UCSD-AML1 (cell line): ENCODE measurements at regions not wholly inside any gene's neighbourhood (a gene's known extent, or its start where the extent isn't known, plus 50 kb on each side); places are given as distances from the start of the nearest gene placed in this dataset.

Source experiments
- DNase-seq: peaks from one replicate; lab custom pipeline; 2025; ENCODE audit not compliant: unreplicated experiment; lab: John Stamatoyannopoulos, UW

DNA sequence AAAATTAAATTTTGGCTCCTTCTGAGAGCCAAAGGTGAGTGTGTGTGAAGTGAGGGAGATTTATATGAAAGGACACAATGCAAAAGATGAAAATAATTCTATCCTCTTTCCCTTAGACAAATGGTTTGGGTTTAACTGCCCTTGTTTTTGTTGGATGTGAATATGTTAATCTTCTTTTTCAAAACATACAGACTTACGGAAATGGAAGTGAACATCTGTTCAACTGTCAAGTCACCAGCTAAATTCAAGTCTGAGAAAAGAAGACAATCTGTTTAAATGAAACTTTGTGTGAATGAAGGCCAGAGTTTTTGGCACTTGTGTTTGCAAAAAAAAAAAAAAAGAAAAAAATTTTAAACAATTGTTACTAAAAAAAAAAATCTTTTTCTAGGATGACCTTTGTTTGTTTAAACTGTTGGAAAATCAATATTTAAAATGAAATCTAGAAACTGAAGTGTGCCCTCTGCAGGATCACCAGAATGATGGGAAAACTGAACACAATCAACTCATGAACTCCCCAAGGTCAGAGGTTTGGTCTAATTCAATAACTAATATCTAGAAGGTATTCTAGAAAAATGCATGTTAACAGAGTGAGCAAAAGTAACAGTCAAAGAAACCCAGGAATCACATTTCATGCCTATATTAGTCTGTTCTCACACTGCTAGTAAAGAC lies 448.8 kb downstream of the FLRT2 start:
- no peak for DNase-seq

DNA sequence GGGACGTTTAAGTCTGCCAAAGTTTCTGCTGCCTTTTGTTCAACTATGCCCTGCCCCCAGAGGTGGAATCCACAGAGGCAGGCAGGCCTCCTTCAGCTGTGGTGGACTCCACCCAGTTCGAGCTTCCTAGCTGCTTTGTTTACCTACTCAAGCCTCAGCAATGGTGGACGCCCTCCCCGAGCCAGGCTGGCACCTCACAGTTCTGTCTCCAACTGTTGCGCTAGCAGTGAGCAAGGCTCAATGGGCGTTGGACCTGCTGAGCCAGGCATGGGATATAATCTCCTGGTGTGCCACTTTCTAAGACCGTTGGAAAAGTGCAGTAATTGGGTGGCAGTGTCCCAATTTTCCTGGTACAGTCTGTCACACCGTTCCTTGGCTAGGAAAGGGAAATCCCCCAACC lies 444.7 kb downstream of the FLRT2 start:
- no peak for DNase-seq

DNA sequence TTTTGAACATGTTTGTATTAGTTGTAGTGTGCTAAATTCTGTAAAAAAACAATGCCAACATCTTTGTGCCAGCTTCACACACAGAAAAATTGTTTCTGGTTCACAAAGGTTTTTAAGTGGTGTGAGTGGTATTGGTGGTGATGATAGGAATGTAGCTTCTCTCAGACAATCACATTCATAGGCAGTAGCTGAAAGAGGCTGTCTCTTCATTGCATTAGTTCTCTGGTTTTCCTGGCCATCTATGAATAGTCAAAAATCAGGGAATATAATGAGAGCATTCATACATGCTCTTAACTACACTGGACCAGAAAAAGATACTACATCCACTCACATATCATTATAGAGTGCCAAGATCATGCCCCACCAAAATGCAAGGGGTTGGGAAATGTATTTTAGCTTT lies 433.5 kb downstream of the FLRT2 start:
- no peak for DNase-seq

GRCh38 chr14:85960756-85961155 lies 430.8 kb downstream of the FLRT2 start:
- peak; percentile 17 for DNase-seq

GRCh38 chr14:85959063-85959462 lies 429.1 kb downstream of the FLRT2 start:
- DNase-seq: no peak

DNA sequence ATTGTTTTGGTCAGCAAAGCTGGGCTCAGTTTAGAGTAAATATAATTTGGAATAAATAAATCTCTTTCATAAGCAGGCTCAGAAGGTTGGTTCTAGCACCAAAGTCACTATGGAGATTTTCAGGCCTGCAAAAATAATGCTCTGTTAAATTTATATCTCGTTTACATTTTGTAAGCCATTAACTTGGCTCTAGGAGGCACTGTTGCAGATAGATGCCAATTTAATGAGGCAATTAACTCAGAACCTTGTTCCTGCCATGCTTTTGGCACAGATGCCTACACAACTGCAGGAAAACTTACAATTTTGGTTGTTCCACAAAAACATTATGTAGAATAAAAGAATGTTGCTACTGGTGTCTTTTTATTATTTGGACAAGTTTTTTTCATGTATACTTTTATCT lies 428.1 kb downstream of the FLRT2 start:
- no peak for DNase-seq

DNA sequence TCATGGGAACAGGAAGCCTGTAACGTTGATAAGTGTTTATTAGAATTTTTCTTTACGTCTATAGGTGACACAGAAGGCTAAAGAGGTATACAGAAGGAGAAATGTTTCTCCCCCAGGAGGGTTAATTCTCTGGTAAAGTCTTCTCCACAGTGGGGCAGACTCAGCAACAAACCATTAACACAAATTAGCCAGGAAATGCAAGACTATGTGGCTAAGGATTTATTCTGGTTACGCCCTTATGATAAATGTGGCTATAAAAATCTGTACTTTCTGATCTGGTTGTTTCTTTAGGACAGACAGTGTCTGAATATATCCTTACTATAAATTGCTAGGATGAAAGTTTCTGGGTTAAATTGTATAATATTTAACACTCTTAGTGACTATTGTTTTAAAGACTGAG lies 423.3 kb downstream of the FLRT2 start:
- no peak for DNase-seq

- peak; percentile 16 for DNase-seq
These were observed 418.2 kb downstream of the FLRT2 start for GRCh38 chr14:85948153-85948552.

GRCh38 chr14:85947461-85948139 lies 417.7 kb downstream of the FLRT2 start:
- DNase-seq: no peak

- DNase-seq: no peak
These were observed 413.2 kb downstream of the FLRT2 start for GRCh38 chr14:85943192-85943591.

- DNase-seq: no peak
These were observed 404.9 kb downstream of the FLRT2 start for GRCh38 chr14:85934886-85935254.

GRCh38 chr14:85934123-85934885 lies 404.4 kb downstream of the FLRT2 start:
- DNase-seq: peak; percentile 46

GRCh38 chr14:85921241-85921640 lies 391.3 kb downstream of the FLRT2 start:
- DNase-seq: no peak

DNA sequence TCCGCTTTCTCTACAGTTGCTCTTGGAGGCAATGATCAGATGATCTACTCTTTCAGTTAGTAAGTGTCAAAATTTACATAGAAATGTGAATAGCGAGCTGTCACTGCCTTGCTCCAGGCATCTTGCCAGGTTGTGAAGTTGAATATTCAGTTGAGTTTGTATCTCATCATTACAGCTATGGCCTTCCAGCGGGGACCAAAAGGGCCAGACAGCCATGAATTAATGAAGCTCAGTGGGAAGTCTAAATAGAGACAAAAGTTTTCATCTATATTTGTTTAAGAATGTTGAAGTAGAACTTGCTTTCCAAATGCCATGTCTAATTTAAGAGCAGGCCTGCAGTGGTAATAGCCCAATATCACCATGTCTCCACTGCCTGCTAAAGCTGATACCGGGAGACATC lies 387.8 kb downstream of the FLRT2 start:
- DNase-seq: no peak

- DNase-seq: no peak
These were observed 385.8 kb downstream of the FLRT2 start for GRCh38 chr14:85915711-85916110.

DNA sequence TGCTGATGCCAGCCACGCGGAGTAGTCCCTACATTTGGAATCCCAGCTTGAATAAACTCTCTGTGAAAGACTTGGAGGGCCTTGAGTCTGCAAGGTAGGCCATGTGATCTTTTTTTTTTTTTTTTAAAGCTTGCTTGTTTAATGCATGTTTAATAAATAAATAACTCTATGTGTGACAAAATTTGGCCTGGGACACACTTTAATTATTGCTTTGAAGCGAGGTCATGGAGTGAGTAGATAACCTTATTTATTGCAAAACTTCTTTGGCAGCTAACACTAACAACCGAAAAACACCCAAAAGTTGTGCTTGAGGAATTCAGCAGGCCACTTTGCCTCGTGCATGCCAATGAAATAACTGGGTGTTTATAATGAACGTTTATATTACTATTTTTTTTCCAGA lies 382.2 kb downstream of the FLRT2 start:
- no peak for DNase-seq

GRCh38 chr14:85911044-85911443 lies 381.1 kb downstream of the FLRT2 start:
- no peak for DNase-seq

- no peak for DNase-seq
These were observed 379.6 kb downstream of the FLRT2 start for GRCh38 chr14:85909581-85909980.

DNA sequence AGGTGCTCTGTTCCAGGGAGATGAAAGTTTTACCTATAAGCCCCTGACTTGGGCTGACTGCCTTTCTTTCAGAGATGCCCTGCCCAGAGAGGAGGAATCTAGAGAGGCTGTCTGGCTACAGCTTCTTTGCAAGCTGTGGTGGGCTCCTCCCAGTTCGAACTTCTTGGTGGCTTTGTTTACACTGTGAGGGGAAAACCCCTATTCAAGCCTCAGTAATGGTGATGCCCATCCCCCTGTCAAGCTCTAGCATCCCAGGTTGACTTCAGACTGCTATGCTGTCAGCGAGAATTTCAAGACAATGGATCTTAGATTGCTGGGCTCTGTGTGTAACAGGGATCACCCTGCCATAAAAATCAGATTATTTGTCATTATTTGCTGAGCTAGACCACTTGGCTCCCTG lies 377.6 kb downstream of the FLRT2 start:
- DNase-seq: no peak

DNA sequence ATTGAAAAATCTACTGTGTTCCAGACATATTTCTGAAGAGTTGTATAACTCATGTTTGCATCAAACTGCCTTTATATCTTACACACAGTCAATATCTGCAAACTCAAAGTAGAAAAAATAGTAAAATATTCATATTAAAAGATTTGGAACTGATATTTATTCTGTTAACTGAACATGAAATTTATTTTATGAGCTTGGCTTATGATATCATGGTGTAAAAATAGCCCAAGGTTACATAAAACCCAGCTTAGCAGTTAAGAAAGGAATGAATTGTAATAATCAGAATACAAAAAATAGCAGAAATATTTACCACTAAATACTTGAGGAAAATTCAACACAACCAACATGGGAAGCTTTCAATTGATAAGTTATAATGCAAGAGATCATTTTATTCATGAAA lies 367.9 kb downstream of the FLRT2 start:
- DNase-seq: no peak

- no peak for DNase-seq
These were observed 365.7 kb downstream of the FLRT2 start for GRCh38 chr14:85895603-85896002.

- DNase-seq: no peak
These were observed 362.3 kb downstream of the FLRT2 start for GRCh38 chr14:85892251-85892650.
